ENCODE measurements at regions not wholly inside any gene's neighbourhood (a gene's known extent, or its start where the extent isn't known, plus 50 kb on each side); places are given as distances from the start of the nearest gene placed in this dataset.
"Not testable (repeated sequence)": the region's sequence is repeated elsewhere in the genome, so short reads cannot be mapped to it uniquely, and the experiment has no call there.

DNA sequence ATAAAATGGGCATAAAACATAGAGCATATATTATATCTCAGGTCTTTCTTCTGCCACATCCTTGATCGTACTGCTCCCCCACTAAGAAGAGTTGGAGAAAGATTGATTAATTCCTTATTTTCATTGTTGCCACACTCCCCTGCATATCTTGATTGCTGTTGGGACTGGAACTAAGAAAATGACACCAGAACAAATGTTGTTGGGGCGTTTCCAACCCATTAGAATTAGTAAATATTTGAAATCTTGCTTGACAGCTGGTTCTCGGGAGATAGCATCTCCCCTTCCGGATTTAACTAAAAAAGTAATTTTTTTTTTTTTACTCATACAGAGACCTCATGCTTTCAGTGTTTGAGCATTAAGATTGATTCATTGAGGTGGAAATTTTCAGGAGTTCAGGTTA lies 493.0 kb upstream of the PLXNA2 start:
- CTCF ChIA-PET, result interaction anchor here (0.7 kb wide), 1 partner anchor 138 kb away, joined by 3 read pairs; no protein-coding TSS in a partner anchor
- 0 out of 2 replicates have a peak, but pooled peaks cover under 1% of the 10 kb centered on the region for H3K4me1 ChIP-seq (ENCODE audit: control insufficient read depth, insufficient read depth, low read length)
- POLR2A ChIA-PET, result no interaction called here
- TF ChIP-seq ZNF701 (tag by site-specific recombination; IDR thresholded peaks at IDR 0.05), result no peak
- no peak for TF ChIP-seq ZNF426 (tag by site-specific recombination; IDR thresholded peaks at IDR 0.05)
- TF ChIP-seq ZNF664 (tag by site-specific recombination; IDR thresholded peaks at IDR 0.05), result no peak
- TF ChIP-seq ZNF202 (tag by site-specific recombination; IDR thresholded peaks at IDR 0.05; ENCODE audit: borderline replicate concordance), result no peak
- no peak for TF ChIP-seq ZNF221 (tag by site-specific recombination; IDR thresholded peaks at IDR 0.05; ENCODE audit: borderline replicate concordance)
- no peak for TF ChIP-seq ZNF610 (tag by site-specific recombination; IDR thresholded peaks at IDR 0.05; ENCODE audit: borderline replicate concordance)
- TF ChIP-seq ZBTB48 (tag by site-specific recombination; IDR thresholded peaks at IDR 0.05), result no peak
- TF ChIP-seq ZNF354C (tag by site-specific recombination; IDR thresholded peaks at IDR 0.05; ENCODE audit: borderline replicate concordance, low read depth), result no peak
- TF ChIP-seq, protein P1, sequence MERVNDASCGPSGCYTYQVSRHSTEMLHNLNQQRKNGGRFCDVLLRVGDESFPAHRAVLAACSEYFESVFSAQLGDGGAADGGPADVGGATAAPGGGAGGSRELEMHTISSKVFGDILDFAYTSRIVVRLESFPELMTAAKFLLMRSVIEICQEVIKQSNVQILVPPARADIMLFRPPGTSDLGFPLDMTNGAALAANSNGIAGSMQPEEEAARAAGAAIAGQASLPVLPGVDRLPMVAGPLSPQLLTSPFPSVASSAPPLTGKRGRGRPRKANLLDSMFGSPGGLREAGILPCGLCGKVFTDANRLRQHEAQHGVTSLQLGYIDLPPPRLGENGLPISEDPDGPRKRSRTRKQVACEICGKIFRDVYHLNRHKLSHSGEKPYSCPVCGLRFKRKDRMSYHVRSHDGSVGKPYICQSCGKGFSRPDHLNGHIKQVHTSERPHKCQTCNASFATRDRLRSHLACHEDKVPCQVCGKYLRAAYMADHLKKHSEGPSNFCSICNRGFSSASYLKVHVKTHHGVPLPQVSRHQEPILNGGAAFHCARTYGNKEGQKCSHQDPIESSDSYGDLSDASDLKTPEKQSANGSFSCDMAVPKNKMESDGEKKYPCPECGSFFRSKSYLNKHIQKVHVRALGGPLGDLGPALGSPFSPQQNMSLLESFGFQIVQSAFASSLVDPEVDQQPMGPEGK (tag by site-specific recombination; IDR thresholded peaks at IDR 0.05), result no peak
- TF ChIP-seq ZNF529 (tag by site-specific recombination; IDR thresholded peaks at IDR 0.05; ENCODE audit: insufficient replicate concordance), result no peak
- no peak for TF ChIP-seq ZNF433 (tag by site-specific recombination; IDR thresholded peaks at IDR 0.05; ENCODE audit: low read depth)
- no peaks in the 10 kb centered on the region for H3K36me3 ChIP-seq (ENCODE audit: control insufficient read depth in 2 of 2, insufficient read depth in 1 of 2, low read length in 2 of 2)
- H3K9me3 ChIP-seq (ENCODE audit: control insufficient read depth, insufficient read depth, low read depth, low read length), result no peaks in the 10 kb centered on the region
- H3K27ac ChIP-seq (ENCODE audit: extremely low read depth, low read depth, low read length), result no peak overlapping the region
- H3K4me3 ChIP-seq (ENCODE audit: low read depth, low read length), result no peak overlapping the region

DNA sequence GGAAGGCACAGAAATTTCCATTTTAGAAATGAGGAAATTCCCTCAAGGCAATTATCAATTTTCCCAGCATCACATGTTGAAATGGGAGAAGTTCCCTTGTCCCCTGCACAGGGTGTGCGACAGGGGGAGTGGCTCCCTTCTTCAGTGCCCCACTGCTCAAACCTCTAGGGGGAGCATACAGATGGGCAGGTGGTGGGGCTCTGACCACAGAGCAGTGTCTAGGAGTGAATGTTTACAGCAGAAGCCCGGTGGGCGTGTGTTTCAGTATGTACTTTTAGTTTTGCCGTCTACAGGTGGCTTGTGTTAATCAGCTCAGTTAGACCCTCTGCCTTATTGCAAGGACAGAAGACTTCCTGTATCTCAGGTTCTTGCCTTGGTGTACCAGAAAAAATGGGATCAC lies 493.7 kb upstream of the PLXNA2 start:
- Histone ChIP-seq H3K27ac (ENCODE audit: extremely low read depth, low read depth, low read length) (no peak overlapping the region), H3K36me3 (ENCODE audit: control insufficient read depth in 2 of 2, insufficient read depth in 1 of 2, low read length in 2 of 2) (no peaks in the 10 kb centered on the region), H3K4me3 (ENCODE audit: low read depth, low read length) (no peak overlapping the region), H3K4me1 (ENCODE audit: control insufficient read depth, insufficient read depth, low read length) (no peaks in the 10 kb centered on the region), H3K9me3 (ENCODE audit: control insufficient read depth, insufficient read depth, low read depth, low read length) (no peaks in the 10 kb centered on the region)
- TF ChIP-seq GLI2 (tag by site-specific recombination; IDR thresholded peaks at IDR 0.05; ENCODE audit: borderline replicate concordance, low read depth) (no peak), WT1 (tag by site-specific recombination; IDR thresholded peaks at IDR 0.05) (no peak), ZNF558 (tag by site-specific recombination; IDR thresholded peaks at IDR 0.05) (no peak), ZNF76 (tag by site-specific recombination; IDR thresholded peaks at IDR 0.05; ENCODE audit: borderline replicate concordance, low read depth) (no peak), ZNF830 (tag by site-specific recombination; IDR thresholded peaks at IDR 0.05; ENCODE audit: low read depth) (no peak), ZNF677 (tag by site-specific recombination; IDR thresholded peaks at IDR 0.05) (no peak), SP2 (tag by site-specific recombination; IDR thresholded peaks at IDR 0.05) (no peak)
- TF ChIP-seq, protein P2, sequence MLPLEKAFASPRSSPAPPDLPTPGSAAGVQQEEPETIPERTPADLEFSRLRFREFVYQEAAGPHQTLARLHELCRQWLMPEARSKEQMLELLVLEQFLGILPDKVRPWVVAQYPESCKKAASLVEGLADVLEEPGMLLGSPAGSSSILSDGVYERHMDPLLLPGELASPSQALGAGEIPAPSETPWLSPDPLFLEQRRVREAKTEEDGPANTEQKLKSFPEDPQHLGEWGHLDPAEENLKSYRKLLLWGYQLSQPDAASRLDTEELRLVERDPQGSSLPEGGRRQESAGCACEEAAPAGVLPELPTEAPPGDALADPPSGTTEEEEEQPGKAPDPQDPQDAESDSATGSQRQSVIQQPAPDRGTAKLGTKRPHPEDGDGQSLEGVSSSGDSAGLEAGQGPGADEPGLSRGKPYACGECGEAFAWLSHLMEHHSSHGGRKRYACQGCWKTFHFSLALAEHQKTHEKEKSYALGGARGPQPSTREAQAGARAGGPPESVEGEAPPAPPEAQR (tag by site-specific recombination; IDR thresholded peaks at IDR 0.05), result no peak
- ChIA-PET CTCF (no interaction called here), POLR2A (no interaction called here)

DNA sequence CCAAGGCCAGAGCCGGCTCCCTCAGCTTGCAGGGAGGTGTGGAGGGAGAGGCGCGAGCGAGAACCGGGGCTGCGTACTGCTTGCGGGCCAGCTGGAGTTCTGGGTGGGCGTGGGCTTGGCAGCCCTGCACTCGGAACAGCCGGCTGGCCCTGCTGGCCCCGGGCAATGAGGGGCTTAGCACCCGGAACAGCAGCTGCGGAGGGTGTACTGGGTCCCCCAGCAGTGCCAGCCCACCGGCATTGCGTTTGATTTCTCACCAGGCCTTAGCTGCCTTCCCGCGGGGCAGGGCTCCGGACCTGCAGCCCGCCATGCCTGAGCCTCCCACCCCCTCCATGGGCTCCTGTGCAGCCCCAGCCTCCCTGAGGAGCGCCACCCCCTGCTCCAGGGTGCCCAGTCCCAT lies 495.5 kb upstream of the PLXNA2 start:
- H3K27ac ChIP-seq (ENCODE audit: extremely low read depth, low read depth, low read length); H3K4me1 ChIP-seq (ENCODE audit: control insufficient read depth, insufficient read depth, low read length); H3K9me3 ChIP-seq (ENCODE audit: control insufficient read depth, insufficient read depth, low read depth, low read length); H3K4me3 ChIP-seq (ENCODE audit: low read depth, low read length); H3K36me3 ChIP-seq (ENCODE audit: control insufficient read depth in 2 of 2, insufficient read depth in 1 of 2, low read length in 2 of 2); POLR2A ChIA-PET: not testable (repeated sequence)
- CTCF ChIA-PET, result interaction anchor here (0.6 kb wide), 1 partner anchor 88 kb away, joined by 3 read pairs; no protein-coding TSS in a partner anchor
